Muscle of leg (tissue), 3 donors: ENCODE measurements at regions not wholly inside any gene's neighbourhood (a gene's known extent, or its start where the extent isn't known, plus 50 kb on each side); places are given as distances from the start of the nearest gene placed in this dataset.

ENCODE experiments used
- DNase-seq: peaks from one replicate; pipeline ENCODE4 v3.0.0; 2013
- H3K27ac ChIP-seq: one replicate; pipeline ENCODE4 v1.5.1; 2013; ENCODE audit warnings: mild to moderate bottlenecking, low read length, control low read depth
- H3K27me3 ChIP-seq: one replicate; pipeline ENCODE4 v1.6.1; 2013; ENCODE audit warnings: low read length; ENCODE audit not compliant: control insufficient read depth, insufficient read depth
- H3K36me3 ChIP-seq: one replicate; pipeline ENCODE4 v1.6.1; 2013; ENCODE audit warnings: low read length; ENCODE audit not compliant: control insufficient read depth, insufficient read depth
- H3K4me1 ChIP-seq: one replicate; pipeline ENCODE4 v1.6.1; 2013; ENCODE audit warnings: low read length; ENCODE audit not compliant: control insufficient read depth, insufficient read depth
- H3K4me3 ChIP-seq: one replicate; pipeline ENCODE4 v1.5.1; 2013; ENCODE audit warnings: low read length, control low read depth
- H3K9me3 ChIP-seq: replicated peaks from 2 replicates; pipeline ENCODE4 v1.6.1; 2013; ENCODE audit warnings: low read depth, low read length; ENCODE audit not compliant: control insufficient read depth
- WGBS: methylation state at CpG from one replicate; pipeline ENCODE4 v1.1.5; 2013; ENCODE audit warnings: missing lambda C conversion rate; ENCODE audit not compliant: insufficient coverage; 5-methylcytosine and 5-hydroxymethylcytosine counted together

DNA sequence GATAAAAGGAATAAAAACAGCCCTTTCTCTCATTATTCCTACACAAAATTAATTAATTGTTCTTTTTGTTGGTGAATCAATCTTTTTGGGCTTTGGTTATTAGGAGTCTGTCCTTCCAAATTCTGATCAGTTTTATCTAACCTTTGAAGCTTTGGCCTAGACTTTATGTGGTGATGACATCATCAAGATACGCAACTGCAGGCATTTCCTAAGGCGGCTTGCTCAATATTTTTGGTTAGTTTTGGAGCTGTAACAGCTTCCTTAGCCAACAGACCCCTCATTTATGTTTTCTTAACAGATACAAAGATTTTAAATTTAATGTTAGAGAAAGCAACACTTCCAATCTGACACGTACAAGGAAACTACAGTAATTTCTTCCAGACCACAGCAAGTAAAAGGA, 87.8 kb upstream of the PDE3A start:
- no peaks in the 10 kb centered on the region for H3K4me1 ChIP-seq
- H3K9me3 ChIP-seq = no peaks in the 10 kb centered on the region
- no peak overlapping the region for H3K27ac ChIP-seq
- H3K4me3 ChIP-seq = no peak overlapping the region
- no peak for DNase-seq
- H3K36me3 ChIP-seq = no peaks in the 10 kb centered on the region
- H3K27me3 ChIP-seq = no peaks in the 10 kb centered on the region
- no CpG with 5 or more reads among the region's 3 CpGs for WGBS

DNA sequence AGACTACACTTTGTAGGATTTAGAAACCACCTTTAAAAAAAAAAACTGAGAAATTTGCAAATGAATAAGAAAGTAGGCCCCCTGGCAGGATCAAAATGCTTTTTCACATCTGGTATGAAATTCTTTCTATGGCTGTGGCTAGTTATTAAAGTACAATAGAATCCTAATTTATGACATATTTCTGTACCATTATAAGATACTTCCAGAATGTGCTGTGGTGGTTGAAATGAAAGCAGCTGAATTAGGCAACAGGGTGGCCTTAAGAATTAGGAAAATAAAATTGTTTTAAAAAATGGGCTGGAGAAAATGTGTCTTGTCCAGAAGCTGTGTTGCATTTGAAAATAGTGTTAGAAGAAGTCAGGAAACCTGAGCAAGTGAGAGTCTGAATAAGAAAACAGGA, 85.9 kb upstream of the PDE3A start:
- no peak overlapping the region for H3K27ac ChIP-seq
- no peaks in the 10 kb centered on the region for H3K36me3 ChIP-seq
- H3K4me3 ChIP-seq = no peak overlapping the region
- H3K27me3 ChIP-seq = no peaks in the 10 kb centered on the region
- H3K4me1 ChIP-seq = no peaks in the 10 kb centered on the region
- no peak for DNase-seq
- H3K9me3 ChIP-seq = no peaks in the 10 kb centered on the region

DNA sequence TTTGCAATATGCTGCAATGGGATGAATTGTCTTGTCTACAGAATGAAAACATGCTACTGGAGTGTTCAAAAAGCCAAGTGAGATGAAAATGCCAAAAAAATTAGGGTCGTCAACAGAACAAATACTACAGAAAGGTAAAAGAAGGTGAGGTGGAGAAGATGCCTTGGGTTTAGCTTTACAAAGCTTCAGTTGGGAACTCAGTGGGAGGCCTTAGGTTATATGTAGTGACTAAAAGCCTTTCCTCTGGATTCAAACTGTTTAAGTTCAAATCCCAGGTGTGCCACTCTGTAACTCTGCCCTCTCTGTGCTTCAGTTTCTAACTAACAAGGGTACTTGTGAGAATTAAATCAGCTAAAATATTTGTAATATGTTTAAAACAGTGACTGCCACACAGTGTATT, 84.9 kb upstream of the PDE3A start:
- H3K4me3 ChIP-seq = no peak overlapping the region
- H3K4me1 ChIP-seq = no peaks in the 10 kb centered on the region
- DNase-seq = no peak
- WGBS = 100% methylated on average over 1 of the region's 1 CpG
- H3K9me3 ChIP-seq = no peaks in the 10 kb centered on the region
- H3K27me3 ChIP-seq = no peaks in the 10 kb centered on the region
- no peaks in the 10 kb centered on the region for H3K36me3 ChIP-seq
- no peak overlapping the region for H3K27ac ChIP-seq

DNA sequence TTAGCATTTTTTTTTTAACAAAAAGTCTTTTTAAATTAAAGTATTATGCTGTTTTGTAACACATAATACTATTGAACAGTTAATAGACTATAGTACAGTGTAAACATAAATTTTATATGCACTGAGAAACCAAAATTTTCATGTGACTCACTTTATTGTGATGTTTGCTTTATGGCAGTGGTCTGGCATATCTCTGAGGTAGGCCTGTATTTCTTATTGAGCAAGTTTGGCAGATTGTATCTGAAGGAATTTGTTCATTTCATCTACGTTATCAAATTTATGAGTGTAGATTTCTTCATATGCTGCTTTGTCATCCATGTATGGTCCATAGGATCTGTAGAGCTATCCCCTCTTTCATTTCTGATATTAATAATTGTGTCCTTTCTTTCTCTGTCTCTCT, 78.8 kb upstream of the PDE3A start:
- no peak for DNase-seq
- H3K9me3 ChIP-seq = peaks cover 7% of the 10 kb centered on the region
- H3K27ac ChIP-seq = no peak overlapping the region
- no peaks in the 10 kb centered on the region for H3K27me3 ChIP-seq
- no peaks in the 10 kb centered on the region for H3K36me3 ChIP-seq
- H3K4me3 ChIP-seq = no peak overlapping the region
- no CpG with 5 or more reads among the region's 1 CpG for WGBS
- no peaks in the 10 kb centered on the region for H3K4me1 ChIP-seq

DNA sequence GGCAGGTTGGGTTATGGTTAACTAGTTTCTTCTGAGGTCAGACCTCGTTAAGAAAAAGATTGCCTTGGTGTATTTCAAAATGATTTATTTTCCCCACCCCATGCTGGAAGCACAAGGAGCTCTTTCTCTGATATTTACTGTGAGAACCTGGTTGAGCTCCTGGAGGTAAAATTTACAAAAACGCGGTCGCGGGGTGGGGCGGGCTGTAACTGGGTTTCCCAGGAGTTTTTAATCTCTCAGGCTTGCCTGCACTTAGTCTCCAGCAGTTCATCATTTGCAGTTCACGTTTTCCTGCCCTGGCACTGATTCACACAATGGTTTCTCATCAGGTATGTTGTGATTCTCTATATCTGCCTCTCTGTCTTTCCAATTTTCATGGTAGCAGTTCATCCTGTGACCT, 67.9 kb upstream of the PDE3A start:
- DNase-seq = no peak
- Histone ChIP-seq H3K36me3 (no peaks in the 10 kb centered on the region), H3K4me3 (no peak overlapping the region), H3K27me3 (no peaks in the 10 kb centered on the region), H3K4me1 (no peaks in the 10 kb centered on the region), H3K9me3 (peaks cover 4% of the 10 kb centered on the region), H3K27ac (no peak overlapping the region)
- 46% methylated on average over 5 of the region's 7 CpGs for WGBS

DNA sequence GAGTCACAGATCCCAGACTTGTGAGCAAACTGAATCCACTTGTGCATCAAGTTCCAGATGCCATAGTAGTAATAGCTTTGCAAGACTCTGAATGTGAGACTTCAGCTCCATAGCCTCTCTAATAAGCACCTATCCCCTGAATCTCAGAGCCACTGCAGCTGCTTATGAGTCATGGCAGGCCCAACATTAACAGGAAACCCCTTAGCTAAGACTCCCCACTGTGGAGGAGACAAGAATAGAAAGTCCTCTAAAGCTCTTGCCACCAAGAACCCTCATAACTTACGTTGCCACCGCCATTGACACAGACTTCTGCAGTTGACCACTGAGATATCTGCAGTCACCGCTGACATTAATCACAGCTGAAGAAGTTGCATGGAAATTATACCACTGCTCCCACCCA, 62.9 kb upstream of the PDE3A start:
- Histone ChIP-seq H3K9me3 (peaks cover 3% of the 10 kb centered on the region), H3K4me1 (no peaks in the 10 kb centered on the region), H3K36me3 (no peaks in the 10 kb centered on the region), H3K27me3 (no peaks in the 10 kb centered on the region), H3K27ac (no peak overlapping the region), H3K4me3 (no peak overlapping the region)
- DNase-seq = no peak
- WGBS = 87% methylated on average over 3 of the region's 3 CpGs

DNA sequence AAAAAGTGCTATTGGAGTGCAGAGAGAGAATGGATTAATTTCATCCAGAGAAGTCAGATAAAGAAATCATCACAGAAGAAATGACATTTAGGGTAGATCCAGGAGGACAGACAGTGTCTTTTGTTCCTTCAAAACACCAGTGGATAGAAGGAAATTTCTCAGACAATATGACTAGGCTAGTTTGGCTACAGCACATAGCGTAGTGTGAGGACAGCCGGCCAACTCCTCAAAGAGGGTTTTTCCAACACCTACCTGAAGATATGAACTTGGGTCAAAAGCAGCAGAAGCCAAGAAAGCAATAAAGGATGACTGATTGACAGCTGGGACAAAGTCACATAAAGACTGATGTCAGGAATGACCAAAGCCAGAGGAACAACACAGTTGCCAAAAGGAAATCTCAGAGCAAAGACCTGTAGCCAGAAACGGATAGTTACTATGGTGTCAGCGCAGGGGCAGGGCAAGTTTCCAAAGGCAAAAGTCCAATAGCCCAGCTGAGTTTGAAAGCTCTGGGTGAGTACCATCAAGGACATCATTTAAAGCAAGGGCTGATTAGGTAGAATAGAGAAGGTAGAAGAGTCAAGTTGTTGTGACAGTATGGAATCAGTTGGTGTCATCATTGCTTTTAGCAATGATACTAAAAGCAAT, 58.7 kb upstream of the PDE3A start:
- no peaks in the 10 kb centered on the region for H3K27me3 ChIP-seq
- no peak overlapping the region for H3K27ac ChIP-seq
- no peaks in the 10 kb centered on the region for H3K36me3 ChIP-seq
- no peak overlapping the region for H3K4me3 ChIP-seq
- DNase-seq = peak; percentile 39
- 25% methylated on average over 3 of the region's 4 CpGs for WGBS
- peaks cover 3% of the 10 kb centered on the region for H3K9me3 ChIP-seq
- no peaks in the 10 kb centered on the region for H3K4me1 ChIP-seq

DNA sequence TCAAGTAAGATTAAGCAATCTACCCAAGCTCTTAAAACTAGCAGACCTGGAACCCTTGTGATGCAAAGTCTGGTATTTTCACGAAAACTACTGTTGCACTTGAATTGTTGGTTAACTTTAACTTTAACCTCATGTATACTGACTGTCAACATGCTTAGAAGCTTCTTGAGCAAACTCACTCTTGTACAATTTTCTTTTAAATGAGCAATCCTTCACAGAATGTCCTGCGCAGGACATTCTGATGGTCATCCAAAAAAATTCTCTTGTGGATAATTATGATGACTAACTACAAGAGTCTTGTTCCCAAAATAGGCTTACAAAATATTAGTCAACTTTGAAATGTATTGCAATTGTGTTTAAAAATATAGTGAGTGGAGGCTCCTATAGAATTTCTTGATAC, 54.0 kb upstream of the PDE3A start:
- Histone ChIP-seq H3K27ac (no peak overlapping the region), H3K9me3 (no peaks in the 10 kb centered on the region), H3K36me3 (no peaks in the 10 kb centered on the region), H3K27me3 (no peaks in the 10 kb centered on the region), H3K4me1 (no peaks in the 10 kb centered on the region), H3K4me3 (no peak overlapping the region)
- WGBS = no CpG with 5 or more reads among the region's 2 CpGs
- peak; percentile 93 for DNase-seq

DNA sequence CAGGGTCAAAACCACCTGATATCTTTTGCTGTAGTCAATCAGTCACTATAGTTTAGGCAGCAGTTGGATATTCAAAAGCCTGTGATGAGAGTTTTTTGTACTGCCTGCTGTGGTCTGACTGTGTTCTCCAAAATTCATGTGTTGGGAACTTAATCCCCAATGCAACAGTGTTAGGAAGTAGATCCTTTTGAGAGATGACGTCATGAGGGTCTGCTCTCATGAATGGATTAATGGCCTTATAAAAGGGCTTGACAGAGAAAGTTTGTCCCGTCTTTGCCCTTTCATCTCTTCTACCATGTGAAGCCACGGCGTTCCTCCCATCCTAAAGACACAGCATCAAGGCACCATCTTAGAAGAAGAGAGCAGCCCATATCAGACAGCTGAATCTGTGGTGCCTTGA, 50.8 kb upstream of the PDE3A start:
- H3K27ac ChIP-seq = no peak overlapping the region
- no peaks in the 10 kb centered on the region for H3K36me3 ChIP-seq
- no CpG with 5 or more reads among the region's 4 CpGs for WGBS
- no peaks in the 10 kb centered on the region for H3K27me3 ChIP-seq
- DNase-seq = no peak
- H3K4me1 ChIP-seq = no peaks in the 10 kb centered on the region
- H3K9me3 ChIP-seq = no peaks in the 10 kb centered on the region
- no peak overlapping the region for H3K4me3 ChIP-seq
